HCT116 (cell line): ENCODE measurements at regions not wholly inside any gene's neighbourhood (a gene's known extent, or its start where the extent isn't known, plus 50 kb on each side); places are given as distances from the start of the nearest gene placed in this dataset.

Source experiments
- ATAC-seq: fragments of 200-7000 bp; cut with Tn5 transposase; 2 replicates; pipeline ENCODE4 v1.9.1; 2020; ENCODE audit warnings: mild to moderate bottlenecking, moderate library complexity
- BruUV-seq: library from RNA; stranded (reverse); fragments of 400-500 nt; replicated peaks from 2 replicates; lab custom pipeline; 2021; lab: Mats Ljungman, UMichigan
- CTCF ChIA-PET: fragments of 300-600 bp; sonication (Branson Sonifier 250); formaldehyde crosslinking; loops from one replicate; lab custom pipeline; 2021; ENCODE audit warnings: antibody characterized with exemption; lab: Charles Lee
- POLR2A ChIA-PET: fragments of 300-600, 350-600 bp; sonication (Branson Sonifier 250); formaldehyde crosslinking; loops from one replicate; lab custom pipeline; 2021; ENCODE audit warnings: antibody characterized with exemption; lab: Charles Lee
- RAD21 ChIA-PET, 2 experiments: fragments of 300-600 bp; sonication (Branson Sonifier 250); formaldehyde crosslinking; loops; one replicate each; lab custom pipeline; 2023; ENCODE audit warnings: low total read pairs in 2 of 2; ENCODE audit not compliant: uncharacterized antibody in 2 of 2, unreplicated experiment in 2 of 2, low non-redundant PET in 1 of 2; lab: Charles Lee
- DNase-seq: peaks from one replicate; pipeline ENCODE4 v3.0.0-alpha.2; 2010; ENCODE audit warnings: low read depth, low spot score
- H2AFZ ChIP-seq: fragments of 200-600 bp; shearing (Covaris generic), sonication (generic); 2 replicates; pipeline ENCODE4 v1.6.1; 2017; ENCODE audit warnings: low read depth, mixed run types, mixed read lengths, antibody characterized with exemption, low read length; ENCODE audit not compliant: poor library complexity, severe bottlenecking
- H3K27ac ChIP-seq: 2 replicates; pipeline ENCODE4 v1.5.1; 2012; ENCODE audit warnings: low read depth, low read length
- H3K27me3 ChIP-seq: fragments of 200-600 bp; sonication (generic); 2 replicates; pipeline ENCODE4 v1.6.1; 2016; ENCODE audit warnings: mixed run types, low read length, mixed read lengths; ENCODE audit not compliant: insufficient read depth
- H3K36me3 ChIP-seq, 2 experiments: fragments of 200-500 bp in 1 of 2; fragments of 200-600 bp in 1 of 2; sonication (Bioruptor generic) in 1 of 2; sonication (generic) in 1 of 2; 2 replicates each; pipeline versions ENCODE4 v1.5.1 to v1.6.1; 2014 to 2016; ENCODE audit warnings: low read length in 2 of 2, inconsistent platforms in 1 of 2, mixed read lengths in 1 of 2, mixed run types in 1 of 2; ENCODE audit not compliant: insufficient read depth in 2 of 2, control insufficient read depth in 1 of 2
- H3K4me1 ChIP-seq, 2 experiments: fragments of 200-600 bp in 1 of 2; sonication (generic) in 1 of 2; 2 replicates each; pipeline versions ENCODE4 v1.5.1 to v1.6.1; 2012 to 2017; ENCODE audit warnings: low read length in 2 of 2, inconsistent platforms in 1 of 2, mild to moderate bottlenecking in 1 of 2, mixed read lengths in 1 of 2, mixed run types in 1 of 2, moderate library complexity in 1 of 2; ENCODE audit not compliant: insufficient read depth in 2 of 2, control insufficient read depth in 1 of 2
- H3K4me2 ChIP-seq: fragments of 200-600 bp; sonication (generic); 2 replicates; pipeline ENCODE4 v1.6.1; 2017; ENCODE audit warnings: mixed run types, low read length, mixed read lengths
- H3K4me3 ChIP-seq, 2 experiments: fragments of 200-600 bp in 1 of 2; sonication (generic) in 1 of 2; replicated peaks in 1 of 2; 2 replicates each; pipeline ENCODE4 v1.5.1; 2011 to 2016; ENCODE audit warnings: low read length in 2 of 2, control low read depth in 1 of 2, low read depth in 1 of 2, mild to moderate bottlenecking in 1 of 2, mixed read lengths in 1 of 2, mixed run types in 1 of 2
- H3K79me2 ChIP-seq: fragments of 200-600 bp; sonication (generic); 2 replicates; pipeline ENCODE4 v1.6.1; 2017; ENCODE audit warnings: mild to moderate bottlenecking, mixed run types, low read length, moderate library complexity, mixed read lengths; ENCODE audit not compliant: insufficient read depth
- H3K9ac ChIP-seq: fragments of 200-600 bp; sonication (generic); 2 replicates; pipeline ENCODE4 v1.6.1; 2016; ENCODE audit warnings: low read length, mixed read lengths
- H3K9me2 ChIP-seq: fragments of 200-600 bp; sonication (generic), shearing (Covaris generic); 2 replicates; pipeline ENCODE4 v1.6.1; 2017; ENCODE audit warnings: mixed run types, mild to moderate bottlenecking, moderate library complexity; ENCODE audit not compliant: insufficient read depth
- H3K9me3 ChIP-seq, 2 experiments: fragments of 200-500 bp in 1 of 2; fragments of 200-600 bp in 1 of 2; sonication (Bioruptor generic) in 1 of 2; sonication (generic) in 1 of 2; 2 replicates each; pipeline ENCODE4 v1.6.1; 2014 to 2017; ENCODE audit warnings: low read length in 2 of 2, mixed read lengths in 2 of 2, inconsistent platforms in 1 of 2, low read depth in 1 of 2, mild to moderate bottlenecking in 1 of 2, mixed run types in 1 of 2, moderate library complexity in 1 of 2; ENCODE audit not compliant: control insufficient read depth in 1 of 2, insufficient read depth in 1 of 2
- H4K20me1 ChIP-seq: fragments of 200-600 bp; sonication (generic), shearing (Covaris generic); 2 replicates; pipeline ENCODE4 v1.6.1; 2017; ENCODE audit warnings: mixed run types, mild to moderate bottlenecking, moderate library complexity; ENCODE audit not compliant: insufficient read depth
- CBX3 ChIP-seq: IDR thresholded peaks from 2 replicates; pipeline ENCODE4 v1.6.1; 2012; ENCODE audit warnings: low read depth
- CEBPB ChIP-seq: IDR thresholded peaks from 2 replicates; pipeline ENCODE4 v1.6.1; 2012; ENCODE audit warnings: low read depth
- ELF1 ChIP-seq: IDR thresholded peaks from 2 replicates; pipeline ENCODE4 v1.6.1; 2012; ENCODE audit warnings: low read depth, borderline replicate concordance
- EZH2 ChIP-seq: fragments of 200-600 bp; sonication (generic); IDR thresholded peaks from 2 replicates; pipeline ENCODE4 v1.6.1; 2017; ENCODE audit warnings: antibody characterized with exemption, mixed run types
- FOSL1 ChIP-seq: IDR thresholded peaks from 2 replicates; pipeline ENCODE4 v1.6.1; 2012; ENCODE audit warnings: low read depth
- POLR2A ChIP-seq: IDR thresholded peaks from 2 replicates; pipeline ENCODE4 v1.7.0; 2011; ENCODE audit warnings: borderline replicate concordance; ENCODE audit not compliant: insufficient read depth, insufficient read length; ENCODE audit errors: extremely low read depth
- POLR2AphosphoS5 ChIP-seq: IDR thresholded peaks from 2 replicates; pipeline ENCODE4 v1.6.1; 2011; ENCODE audit warnings: mild to moderate bottlenecking, low read depth, low read length, moderate library complexity
- RAD21 ChIP-seq: IDR thresholded peaks from 2 replicates; pipeline ENCODE4 v1.6.1; 2012; ENCODE audit warnings: low read depth, mild to moderate bottlenecking
- SP1 ChIP-seq: IDR thresholded peaks from 2 replicates; pipeline ENCODE4 v1.6.1; 2012; ENCODE audit warnings: low read depth
- SRF ChIP-seq: IDR thresholded peaks from 2 replicates; pipeline ENCODE4 v1.6.1; 2012; ENCODE audit warnings: low read depth
- TCF7L2 ChIP-seq: IDR thresholded peaks from 2 replicates; pipeline ENCODE4 v1.7.0; 2011; ENCODE audit warnings: borderline replicate concordance, inconsistent platforms; ENCODE audit not compliant: insufficient read depth, insufficient read length; ENCODE audit errors: extremely low read depth
- YY1 ChIP-seq: IDR thresholded peaks from 2 replicates; pipeline ENCODE4 v1.6.1; 2011; ENCODE audit warnings: low read length, low read depth, moderate library complexity, mild to moderate bottlenecking; ENCODE audit not compliant: insufficient replicate concordance; ENCODE audit errors: extremely low read depth
- ZFX ChIP-seq: fragments of 450-650 bp; IDR thresholded peaks from 2 replicates; pipeline ENCODE4 v1.6.1; 2017
- ZNF274 ChIP-seq: fragments of 200-500 bp; sonication (Bioruptor generic); IDR thresholded peaks from 2 replicates; pipeline ENCODE4 v1.6.1; 2014; ENCODE audit warnings: mild to moderate bottlenecking, low read depth, low read length, inconsistent platforms
- intact Hi-C: fragments of 100-400 bp; cut with micrococcal nuclease; formaldehyde crosslinking; loops from 2 replicates; pipeline ENCODE4 v1.10.0; 2022
- TF ChIP-seq, protein P1 (sequence below): IDR thresholded peaks from 2 replicates; pipeline ENCODE4 v1.6.1; 2012

DNA sequence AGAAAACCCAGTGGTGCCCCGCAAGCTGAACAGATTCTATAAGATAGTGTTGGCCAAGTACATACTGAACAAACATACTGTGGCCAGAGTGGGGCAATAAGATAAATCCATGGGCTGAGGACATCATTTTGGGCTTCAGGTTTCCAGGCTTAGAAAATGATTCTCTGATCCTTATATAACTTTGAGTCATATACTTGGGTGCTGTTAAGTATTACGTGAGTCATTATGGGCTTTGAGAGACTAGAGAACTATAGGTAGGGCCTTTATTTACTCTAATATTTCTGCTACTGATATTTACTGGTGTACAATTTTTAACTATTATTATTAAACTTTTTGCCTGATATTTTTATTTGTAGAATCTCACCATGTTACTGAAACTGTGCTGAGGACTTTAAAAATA lies 586.1 kb downstream of the CENPC start:
- no peak for ATAC-seq
- POLR2A ChIA-PET: no interaction called here

DNA sequence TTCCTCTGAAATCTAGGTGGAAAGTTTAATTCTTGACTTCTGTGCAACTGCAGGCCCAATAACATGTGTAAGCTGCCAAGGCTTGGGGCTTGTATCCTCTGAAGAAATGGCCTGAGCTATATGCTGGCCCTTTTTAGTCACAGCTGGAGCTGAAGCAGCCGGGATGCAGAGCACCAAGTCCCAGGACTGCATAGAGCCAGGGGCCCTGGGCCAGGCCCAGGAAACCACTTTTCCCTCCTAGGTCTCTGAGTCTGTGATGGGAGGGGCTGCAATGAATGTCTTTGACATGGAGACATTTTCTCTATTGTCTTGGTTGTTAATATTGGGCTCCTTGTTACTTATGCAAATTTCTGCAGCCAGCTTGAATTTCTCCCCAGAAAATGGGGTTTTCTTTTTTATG lies 588.5 kb downstream of the CENPC start:
- RAD21 ChIA-PET: no interaction called here
- intact Hi-C loops: no loop called here
- DNase-seq (no peak), ATAC-seq (no peak)
- POLR2A ChIA-PET: no interaction called here
- Histone ChIP-seq H4K20me1 (no peaks in the 10 kb centered on the region), H3K36me3 (no peaks in the 10 kb centered on the region), H3K4me2 (no peak overlapping the region), H2AFZ (no peak overlapping the region), H3K9ac (no peak overlapping the region), H3K9me2 (no peaks in the 10 kb centered on the region), H3K9me3 (peaks cover 5 to 15% of the 10 kb centered on the region in 2 experiments; a peak in 2 of 4 replicates), H3K4me3 (no peak overlapping the region), H3K27ac (no peak overlapping the region), H3K4me1 (no peaks in the 10 kb centered on the region), H3K27me3 (no peaks in the 10 kb centered on the region), H3K79me2 (no peaks in the 10 kb centered on the region)
- BruUV-seq: no TSS peak
- TF ChIP-seq FOSL1: no peak
- TF ChIP-seq EZH2: no peak
- no peak for TF ChIP-seq ZNF274
- TF ChIP-seq SRF: no peak
- no peak for TF ChIP-seq CBX3
- no peak for TF ChIP-seq POLR2A
- TF ChIP-seq, protein P1, sequence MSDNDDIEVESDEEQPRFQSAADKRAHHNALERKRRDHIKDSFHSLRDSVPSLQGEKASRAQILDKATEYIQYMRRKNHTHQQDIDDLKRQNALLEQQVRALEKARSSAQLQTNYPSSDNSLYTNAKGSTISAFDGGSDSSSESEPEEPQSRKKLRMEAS: no peak
- TF ChIP-seq RAD21: no peak
- no peak for TF ChIP-seq ELF1
- CTCF ChIA-PET: no interaction called here

More for the DNA sequence above, 586.1 kb downstream of the CENPC start:
- Histone ChIP-seq H3K9me3 (peaks cover 4 to 17% of the 10 kb centered on the region in 2 experiments; a peak in 2 of 4 replicates), H3K36me3 (no peaks in the 10 kb centered on the region), H3K79me2 (no peaks in the 10 kb centered on the region), H2AFZ (no peak overlapping the region), H3K4me1 (no peaks in the 10 kb centered on the region), H3K27ac (no peak overlapping the region), H3K27me3 (no peaks in the 10 kb centered on the region), H3K9ac (no peak overlapping the region), H3K9me2 (no peaks in the 10 kb centered on the region), H3K4me3 (no peak overlapping the region), H4K20me1 (no peaks in the 10 kb centered on the region), H3K4me2 (no peak overlapping the region)
- no peak for DNase-seq
- no TSS peak for BruUV-seq
- no peak for TF ChIP-seq SP1
- TF ChIP-seq YY1: no peak
- no peak for TF ChIP-seq POLR2A
- no peak for TF ChIP-seq CEBPB
- TF ChIP-seq TCF7L2: no peak
- no peak for TF ChIP-seq ZFX
- no peak for TF ChIP-seq POLR2AphosphoS5
- TF ChIP-seq ELF1: no peak
- TF ChIP-seq EZH2: no peak
- ChIA-PET RAD21 (no interaction called here), CTCF (no interaction called here)
- intact Hi-C loops: no loop called here
